Breast epithelium (tissue), 3 donors: ENCODE measurements at regions not wholly inside any gene's neighbourhood (a gene's known extent, or its start where the extent isn't known, plus 50 kb on each side); places are given as distances from the start of the nearest gene placed in this dataset.

Source experiments
- POLR2A ChIP-seq: fragments of 450-650 bp; IDR thresholded peaks from one replicate; pipeline ENCODE4 v1.6.1; 2016; ENCODE audit warnings: antibody characterized with exemption, mild to moderate bottlenecking, moderate library complexity
- POLR2AphosphoS5 ChIP-seq, 3 donors: sonication (generic); formaldehyde crosslinking; IDR thresholded peaks; one replicate each; pipeline ENCODE4 v1.6.1; 2017; ENCODE audit warnings: antibody characterized with exemption in 3 of 3
- TF ChIP-seq, protein P1 (sequence below), 3 donors: fragments of 450-650 bp; IDR thresholded peaks; one replicate each; pipeline ENCODE4 v1.5.1; 2016 to 2017; ENCODE audit warnings: antibody characterized with exemption in 3 of 3, mild to moderate bottlenecking in 3 of 3, moderate library complexity in 3 of 3

DNA sequence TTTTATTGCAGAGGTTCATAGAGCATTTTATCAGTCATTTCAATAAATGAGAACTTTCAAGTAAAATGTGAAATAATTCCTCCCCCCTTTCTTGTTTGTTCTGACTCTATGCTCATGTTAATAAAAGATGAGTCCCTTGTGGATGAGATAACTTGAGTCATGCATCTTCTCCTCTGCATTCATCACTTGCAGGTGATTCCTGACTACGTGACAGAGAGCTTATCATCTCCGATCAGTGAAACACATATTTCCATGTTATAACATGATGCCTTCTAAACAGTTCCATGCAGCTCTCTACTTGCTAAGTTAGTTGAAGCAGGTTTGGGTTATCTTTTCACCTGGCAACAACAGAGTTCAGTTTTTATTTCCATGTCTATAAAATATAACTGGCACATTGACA is 160.1 kb upstream of the ANKRD50 start:
- TF ChIP-seq, protein P1, sequence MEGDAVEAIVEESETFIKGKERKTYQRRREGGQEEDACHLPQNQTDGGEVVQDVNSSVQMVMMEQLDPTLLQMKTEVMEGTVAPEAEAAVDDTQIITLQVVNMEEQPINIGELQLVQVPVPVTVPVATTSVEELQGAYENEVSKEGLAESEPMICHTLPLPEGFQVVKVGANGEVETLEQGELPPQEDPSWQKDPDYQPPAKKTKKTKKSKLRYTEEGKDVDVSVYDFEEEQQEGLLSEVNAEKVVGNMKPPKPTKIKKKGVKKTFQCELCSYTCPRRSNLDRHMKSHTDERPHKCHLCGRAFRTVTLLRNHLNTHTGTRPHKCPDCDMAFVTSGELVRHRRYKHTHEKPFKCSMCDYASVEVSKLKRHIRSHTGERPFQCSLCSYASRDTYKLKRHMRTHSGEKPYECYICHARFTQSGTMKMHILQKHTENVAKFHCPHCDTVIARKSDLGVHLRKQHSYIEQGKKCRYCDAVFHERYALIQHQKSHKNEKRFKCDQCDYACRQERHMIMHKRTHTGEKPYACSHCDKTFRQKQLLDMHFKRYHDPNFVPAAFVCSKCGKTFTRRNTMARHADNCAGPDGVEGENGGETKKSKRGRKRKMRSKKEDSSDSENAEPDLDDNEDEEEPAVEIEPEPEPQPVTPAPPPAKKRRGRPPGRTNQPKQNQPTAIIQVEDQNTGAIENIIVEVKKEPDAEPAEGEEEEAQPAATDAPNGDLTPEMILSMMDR (IDR thresholded peaks at IDR 0.05): no peak
- TF ChIP-seq POLR2AphosphoS5 (IDR thresholded peaks at IDR 0.05): no peak
- no peak for TF ChIP-seq POLR2A
